ENCODE measurements at regions not wholly inside any gene's neighbourhood (a gene's known extent, or its start where the extent isn't known, plus 50 kb on each side); places are given as distances from the start of the nearest gene placed in this dataset.

GRCh38 chr7:34282271-34282670 lies 375.7 kb upstream of the NPSR1 start:
- no peak for TF ChIP-seq CTCF (IDR thresholded peaks at IDR 0.05)
- intact Hi-C loops (cut with DNase I) = no loop called here
- Histone ChIP-seq H3K4me1 (no peaks in the 10 kb centered on the region), H3K27ac (no peak overlapping the region), H3K27me3 (ENCODE audit: low read depth) (no peaks in the 10 kb centered on the region), H3K36me3 (no peaks in the 10 kb centered on the region), H3K9me3 (no peaks in the 10 kb centered on the region), H3K4me3 (no peak overlapping the region)
- ATAC-seq (no peak), DNase-seq (no peak)

- H3K4me1 ChIP-seq = no peaks in the 10 kb centered on the region
- intact Hi-C loops (cut with DNase I) = no loop called here
- H3K27ac ChIP-seq = no peak overlapping the region
- no peak for TF ChIP-seq CTCF (IDR thresholded peaks at IDR 0.05)
- no peaks in the 10 kb centered on the region for H3K27me3 ChIP-seq (ENCODE audit: low read depth)
- ATAC-seq = no peak
- DNase-seq = no peak
- H3K4me3 ChIP-seq = no peak overlapping the region
- no peaks in the 10 kb centered on the region for H3K36me3 ChIP-seq
- H3K9me3 ChIP-seq = no peaks in the 10 kb centered on the region
These were observed 361.4 kb upstream of the NPSR1 start for GRCh38 chr7:34296663-34297062.

GRCh38 chr7:34298492-34299013 lies 359.5 kb upstream of the NPSR1 start:
- Histone ChIP-seq H3K9me3 (no peaks in the 10 kb centered on the region), H3K4me1 (no peaks in the 10 kb centered on the region), H3K36me3 (no peaks in the 10 kb centered on the region), H3K27ac (no peak overlapping the region), H3K4me3 (no peak overlapping the region), H3K27me3 (ENCODE audit: low read depth) (no peaks in the 10 kb centered on the region)
- no peak for TF ChIP-seq CTCF (IDR thresholded peaks at IDR 0.05)
- DNase-seq (no peak), ATAC-seq (no peak)
- intact Hi-C loops (cut with DNase I) = no loop called here

- H3K27me3 ChIP-seq (ENCODE audit: low read depth) = no peaks in the 10 kb centered on the region
- H3K36me3 ChIP-seq = no peaks in the 10 kb centered on the region
- DNase-seq = no peak
- intact Hi-C loops (cut with DNase I) = no loop called here
- no peak for ATAC-seq
- no peak for TF ChIP-seq CTCF (IDR thresholded peaks at IDR 0.05)
- no peaks in the 10 kb centered on the region for H3K4me1 ChIP-seq
- H3K9me3 ChIP-seq = no peaks in the 10 kb centered on the region
- no peak overlapping the region for H3K27ac ChIP-seq
- no peak overlapping the region for H3K4me3 ChIP-seq
These were observed 359.0 kb upstream of the NPSR1 start for GRCh38 chr7:34299066-34299465.

GRCh38 chr7:34307540-34307939 lies 350.5 kb upstream of the NPSR1 start:
- Histone ChIP-seq H3K36me3 (no peaks in the 10 kb centered on the region), H3K9me3 (peaks cover 11% of the 10 kb centered on the region), H3K4me1 (no peaks in the 10 kb centered on the region), H3K4me3 (no peak overlapping the region), H3K27me3 (ENCODE audit: low read depth) (no peaks in the 10 kb centered on the region), H3K27ac (no peak overlapping the region)
- ATAC-seq (no peak), DNase-seq (no peak)
- no peak for TF ChIP-seq CTCF (IDR thresholded peaks at IDR 0.05)
- intact Hi-C loops (cut with DNase I) = no loop called here

- peaks cover 18% of the 10 kb centered on the region for H3K9me3 ChIP-seq
- no peak for TF ChIP-seq CTCF (IDR thresholded peaks at IDR 0.05)
- no peaks in the 10 kb centered on the region for H3K36me3 ChIP-seq
- no peak for ATAC-seq
- no peak overlapping the region for H3K4me3 ChIP-seq
- no peaks in the 10 kb centered on the region for H3K4me1 ChIP-seq
- no peak for DNase-seq
- H3K27ac ChIP-seq = no peak overlapping the region
- intact Hi-C loops (cut with DNase I) = no loop called here
- H3K27me3 ChIP-seq (ENCODE audit: low read depth) = no peaks in the 10 kb centered on the region
These were observed 349.4 kb upstream of the NPSR1 start for GRCh38 chr7:34308595-34308994.
